H1 (cell line): ENCODE measurements at regions not wholly inside any gene's neighbourhood (a gene's known extent, or its start where the extent isn't known, plus 50 kb on each side); places are given as distances from the start of the nearest gene placed in this dataset.

ENCODE experiments used
- EGR1 ChIP-seq: IDR thresholded peaks from 2 replicates; pipeline ENCODE4 v1.6.1; 2011; ENCODE audit warnings: low read depth, low read length, borderline replicate concordance
- EZH2 ChIP-seq: fragments of 200-600 bp; sonication (generic); IDR thresholded peaks from 2 replicates; pipeline ENCODE4 v1.7.1; 2012; ENCODE audit warnings: low read depth, mild to moderate bottlenecking, moderate library complexity, low read length, inconsistent platforms; ENCODE audit not compliant: severe bottlenecking
- GTF2F1 ChIP-seq: IDR thresholded peaks from 2 replicates; pipeline ENCODE4 v1.6.1; 2012; ENCODE audit warnings: low read depth, low read length, improper control_type of control experiment, borderline replicate concordance
- POLR2A ChIP-seq, 2 experiments: IDR thresholded peaks; 1 replicate in 1 of 2; 2 replicates in 1 of 2; pipeline ENCODE4 v1.6.1; 2011; ENCODE audit warnings: low read depth in 2 of 2, low read length in 2 of 2, mild to moderate bottlenecking in 2 of 2; ENCODE audit errors: control extremely low read depth in 1 of 2
- RXRA ChIP-seq: IDR thresholded peaks from 2 replicates; pipeline ENCODE4 v1.6.1; 2011; ENCODE audit warnings: low read depth, mild to moderate bottlenecking, low read length, moderate library complexity; ENCODE audit not compliant: insufficient read depth
- SIN3A ChIP-seq, 2 experiments: IDR thresholded peaks in 1 of 2; conservative IDR thresholded peaks in 1 of 2; 2 replicates each; pipeline ENCODE4 v1.6.1; 2011 to 2012; ENCODE audit warnings: low read length in 2 of 2, improper control_type of control experiment in 1 of 2, low read depth in 1 of 2, mild to moderate bottlenecking in 1 of 2
- TAF1 ChIP-seq: IDR thresholded peaks from 2 replicates; pipeline ENCODE4 v1.6.1; 2011; ENCODE audit warnings: mild to moderate bottlenecking, low read depth, low read length
- ZNF274 ChIP-seq: IDR thresholded peaks from 2 replicates; pipeline ENCODE4 v1.7.0; 2012; ENCODE audit warnings: low read length, borderline replicate concordance; ENCODE audit errors: extremely low read depth
- TF ChIP-seq, protein P1 (sequence below), 3 experiments: IDR thresholded peaks; 1 replicate in 2 of 3; 2 replicates in 1 of 3; pipeline versions ENCODE4 v1.5.1 to v1.6.1; 2011; ENCODE audit warnings: low read length in 3 of 3, mild to moderate bottlenecking in 3 of 3, inconsistent platforms in 2 of 3, low read depth in 1 of 3, moderate library complexity in 1 of 3; ENCODE audit not compliant: insufficient read depth in 1 of 3; ENCODE audit errors: control extremely low read depth in 1 of 3
- TF ChIP-seq, protein P2 (sequence below): IDR thresholded peaks from 2 replicates; pipeline ENCODE4 v1.6.1; 2012; ENCODE audit warnings: inconsistent platforms

DNA sequence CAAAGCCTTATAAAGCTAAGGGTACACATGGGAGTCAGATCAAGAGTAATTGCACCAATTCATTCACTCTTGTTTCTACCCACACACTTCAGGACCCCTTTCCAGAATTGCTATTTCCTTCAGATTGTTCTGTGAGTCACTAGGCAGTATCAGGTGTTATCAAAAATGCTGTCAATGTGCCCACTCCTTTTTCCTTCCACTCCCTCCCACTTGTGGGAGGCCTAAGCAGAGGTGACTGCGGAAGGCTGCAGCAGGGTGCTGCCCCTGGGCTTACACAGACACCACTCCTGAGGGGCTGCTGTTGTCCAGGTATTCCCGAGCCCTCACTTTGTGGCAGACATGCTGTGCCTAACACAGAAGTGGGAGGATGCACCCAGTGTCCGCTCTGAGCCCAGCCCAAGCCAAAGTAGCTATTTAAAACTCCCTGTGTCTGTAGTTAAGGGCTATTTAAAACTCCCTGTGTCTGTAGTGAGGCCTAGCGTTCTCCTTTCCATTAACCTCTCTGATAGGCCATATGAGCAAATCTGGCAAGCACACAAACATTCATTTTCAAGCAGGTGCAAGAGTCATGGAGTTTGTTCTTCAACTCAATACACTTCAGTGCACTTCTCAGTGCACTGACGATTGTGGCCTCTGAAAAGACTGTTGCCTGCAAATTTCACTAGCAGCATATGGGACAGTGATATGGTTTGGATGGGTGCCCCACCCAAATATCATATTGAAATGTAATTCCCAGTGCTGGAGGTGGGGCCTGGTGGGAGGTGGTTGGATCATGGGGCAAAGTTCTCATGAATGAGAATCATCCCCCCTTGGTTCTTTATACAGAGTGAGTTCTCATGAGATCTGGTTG lies 117.8 kb downstream of the PHLDA1 start:
- TF ChIP-seq EZH2 (no peak), RXRA (no peak), ZNF274 (no peak), GTF2F1 (no peak), EGR1 (no peak), TAF1 (no peak), POLR2A (IDR thresholded peaks at IDR 0.05; ENCODE audit: control extremely low read depth in 1 of 2, low read depth in 2 of 2, low read length in 2 of 2) (no peak), SIN3A (conservative IDR thresholded peaks at IDR 0.05 in 1 of 2, IDR thresholded peaks at IDR 0.05 in 1 of 2; ENCODE audit: low read depth in 1 of 2, low read length in 2 of 2) (no peak)
- TF ChIP-seq, protein P1, sequence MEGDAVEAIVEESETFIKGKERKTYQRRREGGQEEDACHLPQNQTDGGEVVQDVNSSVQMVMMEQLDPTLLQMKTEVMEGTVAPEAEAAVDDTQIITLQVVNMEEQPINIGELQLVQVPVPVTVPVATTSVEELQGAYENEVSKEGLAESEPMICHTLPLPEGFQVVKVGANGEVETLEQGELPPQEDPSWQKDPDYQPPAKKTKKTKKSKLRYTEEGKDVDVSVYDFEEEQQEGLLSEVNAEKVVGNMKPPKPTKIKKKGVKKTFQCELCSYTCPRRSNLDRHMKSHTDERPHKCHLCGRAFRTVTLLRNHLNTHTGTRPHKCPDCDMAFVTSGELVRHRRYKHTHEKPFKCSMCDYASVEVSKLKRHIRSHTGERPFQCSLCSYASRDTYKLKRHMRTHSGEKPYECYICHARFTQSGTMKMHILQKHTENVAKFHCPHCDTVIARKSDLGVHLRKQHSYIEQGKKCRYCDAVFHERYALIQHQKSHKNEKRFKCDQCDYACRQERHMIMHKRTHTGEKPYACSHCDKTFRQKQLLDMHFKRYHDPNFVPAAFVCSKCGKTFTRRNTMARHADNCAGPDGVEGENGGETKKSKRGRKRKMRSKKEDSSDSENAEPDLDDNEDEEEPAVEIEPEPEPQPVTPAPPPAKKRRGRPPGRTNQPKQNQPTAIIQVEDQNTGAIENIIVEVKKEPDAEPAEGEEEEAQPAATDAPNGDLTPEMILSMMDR (IDR thresholded peaks at IDR 0.05; ENCODE audit: control extremely low read depth in 1 of 3, insufficient read depth in 1 of 3, low read depth in 1 of 3, low read length in 3 of 3) = no peak
- TF ChIP-seq, protein P2, sequence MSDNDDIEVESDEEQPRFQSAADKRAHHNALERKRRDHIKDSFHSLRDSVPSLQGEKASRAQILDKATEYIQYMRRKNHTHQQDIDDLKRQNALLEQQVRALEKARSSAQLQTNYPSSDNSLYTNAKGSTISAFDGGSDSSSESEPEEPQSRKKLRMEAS = no peak
